KG1 (cell line): ENCODE measurements at regions not wholly inside any gene's neighbourhood (a gene's known extent, or its start where the extent isn't known, plus 50 kb on each side); places are given as distances from the start of the nearest gene placed in this dataset.

Experiments used
- DNase-seq: peaks from one replicate; lab custom pipeline; 2025; lab: John Stamatoyannopoulos, UW

- no peak for DNase-seq
Observed at GRCh38 chr11:116255321-116255953, 517.4 kb downstream of the BUD13 start.

DNA sequence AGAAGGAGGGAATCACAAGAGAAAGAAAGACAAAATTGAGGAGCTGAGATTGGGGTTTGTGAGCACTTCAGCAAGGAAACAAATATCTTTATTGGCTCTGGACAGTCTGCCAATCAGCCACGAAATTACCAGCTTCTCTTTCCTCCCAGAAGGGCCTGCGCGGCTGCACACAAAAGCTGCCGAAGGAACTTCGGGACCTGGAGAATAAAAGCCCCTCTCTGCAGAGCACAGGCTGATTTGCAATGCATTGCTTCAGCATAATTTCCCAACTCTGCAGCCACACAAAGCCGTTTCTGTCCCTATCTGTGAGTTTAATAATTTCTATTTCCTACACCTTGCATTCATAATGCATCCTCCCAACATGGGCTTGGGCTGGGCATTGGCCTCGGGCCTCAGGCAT lies 522.6 kb downstream of the BUD13 start:
- no peak for DNase-seq

DNA sequence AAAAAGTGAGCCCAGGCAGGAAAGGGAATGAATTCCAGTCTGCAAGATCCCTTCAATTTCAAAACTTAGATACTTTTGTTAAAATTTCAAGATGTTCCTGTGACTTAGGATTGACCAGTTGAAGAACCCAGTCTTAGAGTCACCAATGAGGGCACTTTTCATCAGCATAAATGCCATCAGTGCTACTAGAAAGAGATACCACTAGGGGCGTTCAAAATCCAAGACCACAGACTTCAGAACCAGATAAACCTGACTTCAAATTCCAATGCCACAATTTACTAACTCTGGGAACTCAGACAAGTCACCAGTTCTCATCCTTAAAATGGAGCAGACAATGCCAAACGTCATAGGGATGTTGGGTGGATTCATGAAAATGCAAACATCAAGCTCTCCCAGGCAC lies 523.2 kb downstream of the BUD13 start:
- no peak for DNase-seq

GRCh38 chr11:116244889-116245288 lies 527.9 kb downstream of the BUD13 start:
- DNase-seq = no peak

GRCh38 chr11:116244439-116244838 lies 528.3 kb downstream of the BUD13 start:
- no peak for DNase-seq

- no peak for DNase-seq
Observed at GRCh38 chr11:116243991-116244390, 528.8 kb downstream of the BUD13 start.

GRCh38 chr11:116242006-116242405 lies 530.8 kb downstream of the BUD13 start:
- no peak for DNase-seq

- DNase-seq = no peak
Observed at GRCh38 chr11:116240710-116241109, 532.1 kb downstream of the BUD13 start.

- no peak for DNase-seq
Observed at GRCh38 chr11:116239247-116239646, 533.5 kb downstream of the BUD13 start.

- no peak for DNase-seq
Observed at GRCh38 chr11:116234989-116235568, 537.7 kb downstream of the BUD13 start.

DNA sequence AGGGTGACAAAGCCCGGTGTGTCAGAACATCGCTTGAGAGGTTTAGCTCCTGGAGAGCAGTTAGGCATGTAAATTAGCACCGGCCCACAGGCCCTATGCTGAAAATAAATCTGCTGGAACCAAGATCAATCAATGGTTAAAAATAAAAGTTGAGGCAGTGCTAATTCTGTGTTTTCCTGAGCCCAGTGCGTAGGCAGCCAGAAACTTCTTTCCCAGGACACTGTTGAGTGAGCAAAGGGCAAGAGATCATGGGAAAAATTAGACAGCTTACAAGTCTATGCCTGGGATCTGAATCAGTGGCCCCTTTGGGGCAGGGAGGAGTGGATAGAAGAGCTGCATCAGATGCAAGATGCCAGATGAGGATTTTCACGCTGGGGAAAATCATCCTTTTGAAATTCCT lies 539.2 kb downstream of the BUD13 start:
- DNase-seq = no peak

DNA sequence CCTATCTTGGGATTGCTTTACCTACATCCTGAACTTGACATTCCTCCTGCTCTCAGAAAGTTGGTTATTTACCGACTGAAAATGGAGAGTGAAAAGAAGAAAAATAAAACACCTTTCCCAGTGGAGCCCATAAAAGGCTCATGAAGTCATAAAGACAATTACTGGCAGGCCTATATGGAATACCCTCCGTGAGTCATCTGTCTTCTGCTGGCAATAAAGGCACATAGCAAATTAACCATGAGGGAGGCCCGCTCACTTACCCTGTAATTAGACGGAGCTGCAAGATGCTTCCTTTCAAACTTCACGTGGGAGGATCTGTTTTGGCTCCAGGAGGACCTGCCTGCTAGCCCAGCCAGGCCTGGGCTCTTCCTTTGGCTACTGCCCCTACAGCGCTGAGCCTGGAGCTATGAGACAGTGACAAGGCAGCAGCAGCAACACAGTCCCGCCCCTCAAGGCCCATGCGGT lies 540.4 kb downstream of the BUD13 start:
- no peak for DNase-seq

DNA sequence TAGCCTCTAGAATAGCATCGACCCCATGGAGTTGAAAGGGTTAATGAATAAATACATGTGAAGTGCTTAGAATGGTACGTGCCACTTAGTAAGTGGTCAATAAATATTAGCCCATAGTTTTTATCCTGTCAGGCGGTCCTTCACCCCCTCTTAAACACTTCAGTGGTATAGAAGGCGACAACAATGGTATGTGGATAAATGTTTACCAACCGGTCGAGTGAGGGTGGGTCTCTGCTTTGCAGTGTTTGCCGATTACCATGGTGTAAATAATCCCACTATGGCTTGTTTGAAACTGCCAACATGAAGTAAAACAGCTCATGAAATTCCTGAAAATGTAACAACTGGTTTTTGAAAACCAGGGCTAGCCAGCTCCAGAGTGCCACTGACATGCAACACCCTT lies 541.2 kb downstream of the BUD13 start:
- DNase-seq = no peak

GRCh38 chr11:116230438-116230837 lies 542.3 kb downstream of the BUD13 start:
- DNase-seq = no peak

DNA sequence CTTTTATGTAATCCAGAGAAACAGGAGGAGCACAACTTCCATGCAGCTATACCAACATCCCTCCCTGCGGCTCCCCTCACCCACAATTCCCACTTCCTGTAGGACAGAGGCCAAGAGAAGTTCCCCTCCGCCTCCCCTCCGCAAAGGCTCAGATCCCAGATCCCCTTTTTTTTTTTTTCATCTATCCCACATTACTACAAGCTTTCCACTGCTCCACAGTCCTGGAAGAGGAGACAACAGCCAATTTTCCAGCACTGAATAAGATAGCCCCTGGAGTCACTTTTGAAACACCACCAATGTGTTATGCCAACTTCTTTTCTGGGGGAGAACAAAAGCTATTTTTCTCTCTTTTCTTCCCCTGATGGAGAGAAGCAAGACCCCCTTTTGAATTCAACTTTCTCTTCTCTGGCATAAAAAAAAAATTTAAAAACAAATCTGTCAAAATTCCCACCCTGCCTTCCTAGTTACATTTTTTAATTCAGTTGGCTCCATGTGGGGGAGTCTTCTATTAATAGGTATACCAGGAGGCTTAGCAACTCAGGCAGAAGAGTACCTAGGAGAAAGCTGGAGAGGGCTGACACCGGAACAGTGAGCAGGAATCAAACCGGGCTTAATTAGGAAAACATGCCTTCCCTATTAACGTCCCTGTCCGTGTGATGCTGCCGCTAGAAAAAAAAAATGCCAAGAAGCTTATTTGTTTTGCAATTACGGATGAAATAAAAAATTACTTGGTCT lies 543.4 kb downstream of the BUD13 start:
- no peak for DNase-seq

DNA sequence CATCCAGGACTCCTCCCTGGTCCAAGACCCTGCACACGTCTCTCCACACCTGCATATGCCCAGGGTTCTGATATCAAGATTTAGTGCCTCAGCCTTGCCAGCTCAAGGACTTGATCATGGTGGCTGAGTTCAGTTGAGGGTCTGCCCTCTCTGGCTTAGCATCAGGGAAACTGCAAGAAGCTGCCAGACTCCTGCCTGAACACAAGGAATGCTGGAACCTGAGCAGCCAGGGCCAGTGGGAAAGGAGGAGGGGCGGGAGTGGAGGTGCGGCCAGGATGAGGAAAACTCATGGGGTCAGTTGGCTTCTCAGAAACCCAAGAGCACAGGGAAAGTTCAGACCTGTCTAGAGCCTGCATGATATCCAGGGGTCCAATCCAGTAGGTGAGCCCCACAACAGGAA lies 546.1 kb downstream of the BUD13 start:
- DNase-seq = no peak

DNA sequence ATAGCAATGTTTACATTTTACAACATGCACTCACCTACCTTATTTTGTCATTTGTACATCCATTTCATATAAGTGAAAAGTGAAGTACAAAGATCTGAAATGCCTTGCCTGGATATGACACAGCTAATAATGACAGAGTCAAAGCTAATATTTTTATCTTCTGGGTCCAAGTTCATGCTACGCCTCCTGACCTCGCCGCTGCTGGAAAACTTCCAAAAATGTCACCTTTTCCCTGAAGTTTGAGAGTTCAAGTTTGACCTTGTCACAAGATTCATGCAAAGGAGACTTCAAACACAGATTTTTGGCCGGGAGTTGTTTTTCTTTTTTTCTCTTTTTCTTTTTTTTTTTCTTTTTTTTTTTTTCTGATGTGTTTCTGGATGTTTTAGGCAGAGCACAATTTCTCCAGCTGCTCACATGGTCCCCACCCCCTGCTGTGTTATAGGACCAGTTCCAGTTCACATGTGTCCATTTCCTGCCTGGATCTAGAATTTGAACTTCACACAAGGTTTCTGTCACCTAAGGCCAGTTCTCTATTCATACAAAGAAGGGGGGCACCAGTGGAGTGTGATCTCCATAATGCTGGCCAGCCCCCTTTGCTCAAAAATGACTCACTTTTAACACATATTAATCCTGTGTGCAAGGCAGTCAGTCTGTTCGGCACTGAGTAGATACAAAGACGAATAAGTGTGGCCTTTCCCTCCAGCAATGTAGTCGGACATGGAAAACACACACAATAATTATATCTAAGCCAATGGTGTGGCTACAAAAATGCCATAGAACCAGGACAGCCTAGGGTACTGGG lies 546.8 kb downstream of the BUD13 start:
- DNase-seq = no peak

GRCh38 chr11:116225236-116225635 lies 547.6 kb downstream of the BUD13 start:
- DNase-seq = no peak

- DNase-seq = no peak
Observed at GRCh38 chr11:116224889-116225200, 547.9 kb downstream of the BUD13 start.

- peak; percentile 43 for DNase-seq
Observed at GRCh38 chr11:116224154-116224888, 548.5 kb downstream of the BUD13 start.

- DNase-seq = no peak
Observed at GRCh38 chr11:116221351-116221750, 551.4 kb downstream of the BUD13 start.

- no peak for DNase-seq
Observed at GRCh38 chr11:116219171-116219635, 553.6 kb downstream of the BUD13 start.
